PC-3 (cell line): ENCODE measurements at regions not wholly inside any gene's neighbourhood (a gene's known extent, or its start where the extent isn't known, plus 50 kb on each side); places are given as distances from the start of the nearest gene placed in this dataset.

Experiments used
- EZH2 ChIP-seq: fragments of 300-600 bp; sonication (generic); IDR thresholded peaks from one replicate; pipeline ENCODE4 v1.6.1; 2017; ENCODE audit warnings: antibody characterized with exemption, mild to moderate bottlenecking, low read length; ENCODE audit not compliant: unreplicated experiment
- EZH2phosphoT487 ChIP-seq: fragments of 300-600 bp; sonication (generic); IDR thresholded peaks from 2 replicates; pipeline ENCODE4 v1.6.1; 2018; ENCODE audit warnings: mild to moderate bottlenecking, antibody characterized with exemption, low read length, borderline replicate concordance
- TF ChIP-seq, protein P1 (sequence below): fragments of 300-600 bp; sonication (generic); conservative IDR thresholded peaks from 2 replicates; pipeline ENCODE4 v1.5.1; 2017; ENCODE audit warnings: antibody characterized with exemption, low read depth, mild to moderate bottlenecking, low read length

DNA sequence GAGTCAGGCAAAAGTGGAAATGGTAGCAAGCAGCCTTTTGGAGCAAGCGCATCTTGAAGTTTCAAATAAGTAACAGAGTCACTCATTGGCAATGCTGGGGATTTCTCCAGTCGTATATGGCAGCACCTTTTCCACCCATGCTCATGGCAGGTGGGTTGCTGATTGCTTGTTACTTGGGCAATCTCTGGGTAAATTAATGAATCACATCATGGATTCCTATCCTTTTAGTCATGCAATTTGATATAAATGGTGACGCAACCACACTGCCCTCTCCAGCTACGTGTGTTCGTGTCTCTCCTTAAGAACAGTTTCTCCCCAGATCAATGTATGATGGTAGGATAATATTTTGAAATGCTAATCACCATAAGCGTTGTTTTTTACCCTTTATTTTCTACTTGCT, 339.9 kb upstream of the KCNH8 start:
- TF ChIP-seq, protein P1, sequence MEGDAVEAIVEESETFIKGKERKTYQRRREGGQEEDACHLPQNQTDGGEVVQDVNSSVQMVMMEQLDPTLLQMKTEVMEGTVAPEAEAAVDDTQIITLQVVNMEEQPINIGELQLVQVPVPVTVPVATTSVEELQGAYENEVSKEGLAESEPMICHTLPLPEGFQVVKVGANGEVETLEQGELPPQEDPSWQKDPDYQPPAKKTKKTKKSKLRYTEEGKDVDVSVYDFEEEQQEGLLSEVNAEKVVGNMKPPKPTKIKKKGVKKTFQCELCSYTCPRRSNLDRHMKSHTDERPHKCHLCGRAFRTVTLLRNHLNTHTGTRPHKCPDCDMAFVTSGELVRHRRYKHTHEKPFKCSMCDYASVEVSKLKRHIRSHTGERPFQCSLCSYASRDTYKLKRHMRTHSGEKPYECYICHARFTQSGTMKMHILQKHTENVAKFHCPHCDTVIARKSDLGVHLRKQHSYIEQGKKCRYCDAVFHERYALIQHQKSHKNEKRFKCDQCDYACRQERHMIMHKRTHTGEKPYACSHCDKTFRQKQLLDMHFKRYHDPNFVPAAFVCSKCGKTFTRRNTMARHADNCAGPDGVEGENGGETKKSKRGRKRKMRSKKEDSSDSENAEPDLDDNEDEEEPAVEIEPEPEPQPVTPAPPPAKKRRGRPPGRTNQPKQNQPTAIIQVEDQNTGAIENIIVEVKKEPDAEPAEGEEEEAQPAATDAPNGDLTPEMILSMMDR, result no peak
- TF ChIP-seq EZH2 (no peak), EZH2phosphoT487 (no peak)
